ENCODE measurements at regions not wholly inside any gene's neighbourhood (a gene's known extent, or its start where the extent isn't known, plus 50 kb on each side); places are given as distances from the start of the nearest gene placed in this dataset.
A peak's percentile ranks its signal among the peaks of the same experiment; 100 is the strongest.

DNA sequence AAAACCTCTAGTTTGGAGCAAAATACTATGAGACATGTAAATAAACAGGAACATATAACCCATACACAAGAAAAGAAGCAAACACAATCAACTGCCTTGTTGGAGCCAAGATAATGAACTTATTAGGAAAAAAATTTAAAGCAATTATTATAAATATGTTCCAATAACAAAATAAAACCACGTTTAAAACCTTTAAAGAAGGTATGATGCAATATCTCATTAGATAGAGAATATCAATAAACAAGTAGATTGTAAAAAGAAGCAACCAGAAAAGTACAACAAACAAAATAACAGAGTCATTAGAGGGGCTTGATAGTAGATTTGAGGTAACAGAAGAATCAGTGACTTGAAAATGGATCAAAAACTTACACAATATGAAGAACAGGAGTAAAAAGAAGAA, 327.0 kb upstream of the PCDH9 start:
- no peak overlapping the region for H3K4me3 ChIP-seq (ENCODE audit: low read depth, low read length)
- TF ChIP-seq, protein P1, sequence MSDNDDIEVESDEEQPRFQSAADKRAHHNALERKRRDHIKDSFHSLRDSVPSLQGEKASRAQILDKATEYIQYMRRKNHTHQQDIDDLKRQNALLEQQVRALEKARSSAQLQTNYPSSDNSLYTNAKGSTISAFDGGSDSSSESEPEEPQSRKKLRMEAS (IDR thresholded peaks at IDR 0.05; ENCODE audit: low read depth, low read length), result no peak
- TF ChIP-seq, protein P2, sequence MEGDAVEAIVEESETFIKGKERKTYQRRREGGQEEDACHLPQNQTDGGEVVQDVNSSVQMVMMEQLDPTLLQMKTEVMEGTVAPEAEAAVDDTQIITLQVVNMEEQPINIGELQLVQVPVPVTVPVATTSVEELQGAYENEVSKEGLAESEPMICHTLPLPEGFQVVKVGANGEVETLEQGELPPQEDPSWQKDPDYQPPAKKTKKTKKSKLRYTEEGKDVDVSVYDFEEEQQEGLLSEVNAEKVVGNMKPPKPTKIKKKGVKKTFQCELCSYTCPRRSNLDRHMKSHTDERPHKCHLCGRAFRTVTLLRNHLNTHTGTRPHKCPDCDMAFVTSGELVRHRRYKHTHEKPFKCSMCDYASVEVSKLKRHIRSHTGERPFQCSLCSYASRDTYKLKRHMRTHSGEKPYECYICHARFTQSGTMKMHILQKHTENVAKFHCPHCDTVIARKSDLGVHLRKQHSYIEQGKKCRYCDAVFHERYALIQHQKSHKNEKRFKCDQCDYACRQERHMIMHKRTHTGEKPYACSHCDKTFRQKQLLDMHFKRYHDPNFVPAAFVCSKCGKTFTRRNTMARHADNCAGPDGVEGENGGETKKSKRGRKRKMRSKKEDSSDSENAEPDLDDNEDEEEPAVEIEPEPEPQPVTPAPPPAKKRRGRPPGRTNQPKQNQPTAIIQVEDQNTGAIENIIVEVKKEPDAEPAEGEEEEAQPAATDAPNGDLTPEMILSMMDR (IDR thresholded peaks at IDR 0.05; ENCODE audit: low read depth, low read length), result no peak
- no peak for TF ChIP-seq MYC (IDR thresholded peaks at IDR 0.05; ENCODE audit: low read depth, low read length)
- no peak for TF ChIP-seq POLR2A (IDR thresholded peaks at IDR 0.05; ENCODE audit: extremely low read depth, insufficient read length)
- no peak for DNase-seq (ENCODE audit: low read depth)

DNA sequence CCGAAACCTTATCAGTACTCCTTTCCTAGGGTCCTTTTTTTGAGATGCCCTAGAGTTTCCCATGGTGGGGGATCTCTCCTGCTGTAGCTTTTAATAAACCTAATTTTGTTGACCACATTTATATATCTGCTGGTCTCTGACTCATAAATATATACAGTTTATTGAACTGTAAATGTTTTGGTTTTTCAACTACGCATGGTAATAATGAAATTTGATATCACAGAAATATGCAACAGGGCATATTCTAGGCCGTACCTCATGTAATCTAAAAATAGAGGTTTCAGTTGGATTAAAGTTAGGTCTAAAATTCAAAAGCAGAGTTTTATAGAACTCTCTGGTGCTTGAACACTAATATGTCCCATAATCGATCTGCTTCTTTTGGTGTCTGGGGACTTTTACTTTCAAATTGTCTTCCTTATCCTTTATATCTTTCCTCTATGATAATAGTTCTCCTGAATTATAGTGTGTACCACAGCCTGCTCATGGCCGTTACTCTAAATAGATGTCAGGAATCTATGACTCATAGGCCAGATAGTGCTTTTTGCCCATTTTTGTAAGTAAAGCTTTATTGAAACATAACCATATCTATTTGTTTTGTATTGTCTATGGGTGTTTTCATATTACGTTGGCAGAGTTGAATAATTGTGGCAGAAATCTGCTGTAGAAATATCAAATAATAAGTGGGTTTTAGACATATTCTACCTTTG, 324.8 kb upstream of the PCDH9 start:
- no peak for DNase-seq (ENCODE audit: low read depth)

DNA sequence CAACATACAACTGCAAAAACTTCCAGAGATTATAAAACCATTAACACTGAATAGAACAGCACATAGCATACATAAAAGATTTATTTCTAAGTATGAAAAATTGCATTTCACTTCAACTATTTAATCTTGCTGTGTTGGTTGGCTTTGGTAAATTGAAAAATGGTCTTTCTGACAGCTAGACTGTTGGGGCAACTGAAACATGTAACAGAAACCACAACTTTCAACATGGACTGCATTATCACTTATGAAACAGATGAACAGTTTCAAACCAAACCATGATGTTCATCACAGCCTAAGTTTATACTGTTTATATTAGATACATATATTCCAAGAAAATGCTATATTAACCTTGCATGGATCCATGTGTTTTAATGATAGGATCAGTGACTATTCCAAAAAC, 324.1 kb upstream of the PCDH9 start:
- no peak overlapping the region for H3K4me3 ChIP-seq (ENCODE audit: low read depth, low read length)
- TF ChIP-seq, protein P2 (IDR thresholded peaks at IDR 0.05; ENCODE audit: low read depth, low read length), result no peak
- TF ChIP-seq MYC (IDR thresholded peaks at IDR 0.05; ENCODE audit: low read depth, low read length) (no peak), POLR2A (IDR thresholded peaks at IDR 0.05; ENCODE audit: extremely low read depth, insufficient read length) (no peak)
- TF ChIP-seq, protein P1 (IDR thresholded peaks at IDR 0.05; ENCODE audit: low read depth, low read length), result no peak
- DNase-seq (ENCODE audit: low read depth), result peak; percentile 24

More for the DNA sequence above, 324.8 kb upstream of the PCDH9 start:
- H3K4me3 ChIP-seq (ENCODE audit: low read depth, low read length), result no peak overlapping the region
- TF ChIP-seq, protein P1 (IDR thresholded peaks at IDR 0.05; ENCODE audit: low read depth, low read length), result no peak
- TF ChIP-seq MYC (IDR thresholded peaks at IDR 0.05; ENCODE audit: low read depth, low read length) (no peak), POLR2A (IDR thresholded peaks at IDR 0.05; ENCODE audit: extremely low read depth, insufficient read length) (no peak)
- TF ChIP-seq, protein P2 (IDR thresholded peaks at IDR 0.05; ENCODE audit: low read depth, low read length), result no peak

DNA sequence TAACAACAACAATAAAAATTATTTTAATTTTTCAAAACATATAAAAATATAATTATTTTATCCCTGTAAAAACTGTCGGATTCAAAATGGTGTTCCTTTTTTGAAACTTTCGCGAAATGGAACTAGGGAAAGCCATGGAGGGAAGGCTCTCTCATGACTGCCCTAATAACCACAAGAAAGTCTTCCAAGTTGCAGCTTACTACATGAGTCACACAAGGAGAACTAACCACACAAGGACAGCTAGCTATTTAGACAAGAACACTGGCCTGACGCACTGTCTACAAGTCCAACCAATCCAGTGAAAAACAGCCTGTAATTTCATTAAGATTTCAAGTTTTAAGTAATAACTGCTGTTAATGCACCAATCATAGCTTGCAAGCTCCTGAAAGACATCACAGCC, 319.2 kb upstream of the PCDH9 start:
- H3K4me3 ChIP-seq (ENCODE audit: low read depth, low read length), result no peak overlapping the region
- DNase-seq (ENCODE audit: low read depth), result peak; percentile 27
- TF ChIP-seq, protein P2 (IDR thresholded peaks at IDR 0.05; ENCODE audit: low read depth, low read length), result no peak
- TF ChIP-seq, protein P1 (IDR thresholded peaks at IDR 0.05; ENCODE audit: low read depth, low read length), result no peak
- TF ChIP-seq POLR2A (IDR thresholded peaks at IDR 0.05; ENCODE audit: extremely low read depth, insufficient read length), result no peak
- TF ChIP-seq MYC (IDR thresholded peaks at IDR 0.05; ENCODE audit: low read depth, low read length), result no peak

DNA sequence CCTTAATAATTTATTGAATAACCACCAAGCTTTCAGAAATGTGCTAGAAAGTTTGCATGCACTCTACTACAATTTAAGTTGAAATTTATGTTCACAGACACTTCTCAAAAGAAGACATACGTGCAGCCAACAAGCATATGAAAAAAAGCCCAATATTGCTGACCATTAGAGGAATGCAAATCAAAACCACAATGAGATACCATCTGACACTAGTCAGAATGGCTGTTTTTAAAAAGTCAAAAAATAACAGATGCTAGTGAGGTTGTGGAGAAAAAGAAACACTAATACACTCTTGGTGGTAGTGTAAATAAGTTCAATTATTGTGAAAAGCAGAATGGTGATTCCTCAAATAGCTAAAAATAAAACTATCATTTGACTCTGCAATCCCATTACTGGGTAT, 308.8 kb upstream of the PCDH9 start:
- DNase-seq (ENCODE audit: low read depth), result no peak
- TF ChIP-seq POLR2A (IDR thresholded peaks at IDR 0.05; ENCODE audit: extremely low read depth, insufficient read length), result no peak
- TF ChIP-seq, protein P1 (IDR thresholded peaks at IDR 0.05; ENCODE audit: low read depth, low read length), result no peak
- TF ChIP-seq, protein P2 (IDR thresholded peaks at IDR 0.05; ENCODE audit: low read depth, low read length), result no peak
- no peak for TF ChIP-seq MYC (IDR thresholded peaks at IDR 0.05; ENCODE audit: low read depth, low read length)
- no peak overlapping the region for H3K4me3 ChIP-seq (ENCODE audit: low read depth, low read length)
